ENCODE measurements at regions not wholly inside any gene's neighbourhood (a gene's known extent, or its start where the extent isn't known, plus 50 kb on each side); places are given as distances from the start of the nearest gene placed in this dataset.

- TF ChIP-seq CTCF (IDR thresholded peaks at IDR 0.05; ENCODE audit: low read length) (no peak), EZH2 (IDR thresholded peaks at IDR 0.05; ENCODE audit: borderline replicate concordance, low read length) (no peak)
Measured at GRCh38 chr3:74469151-74469550, 145.3 kb downstream of the CNTN3 start.
